ENCODE measurements at regions not wholly inside any gene's neighbourhood (a gene's known extent, or its start where the extent isn't known, plus 50 kb on each side); places are given as distances from the start of the nearest gene placed in this dataset.
A peak's percentile ranks its signal among the peaks of the same experiment; 100 is the strongest.

- DNase-seq (ENCODE audit: low spot score): peak; percentile 64
These were observed 64.9 kb downstream of the C6orf58 start for GRCh38 chr6:127641905-127642304.

Data from GM03348 (cell line).